Left ventricle myocardium inferior (tissue), 1 donor: ENCODE measurements at regions not wholly inside any gene's neighbourhood (a gene's known extent, or its start where the extent isn't known, plus 50 kb on each side); places are given as distances from the start of the nearest gene placed in this dataset.
"Not testable (repeated sequence)": the region's sequence is repeated elsewhere in the genome, so short reads cannot be mapped to it uniquely, and the experiment has no call there.

Experiments used
- DNase-seq: peaks from one replicate; pipeline ENCODE4 v3.0.0-alpha.2; 2020
- H3K27ac ChIP-seq: fragments of 200-600 bp; replicated peaks from 2 replicates; pipeline ENCODE4 v1.8.0; 2021
- H3K27me3 ChIP-seq: fragments of 200-600 bp; 2 replicates; pipeline ENCODE4 v1.8.0; 2021; ENCODE audit warnings: low read depth
- H3K36me3 ChIP-seq: fragments of 200-600 bp; 2 replicates; pipeline ENCODE4 v1.8.0; 2021
- H3K4me1 ChIP-seq: fragments of 200-600 bp; 2 replicates; pipeline ENCODE4 v1.8.0; 2021
- H3K4me3 ChIP-seq: fragments of 200-600 bp; 2 replicates; pipeline ENCODE4 v1.8.0; 2021; ENCODE audit warnings: mild to moderate bottlenecking, moderate library complexity
- H3K9me3 ChIP-seq: fragments of 200-600 bp; replicated peaks from 2 replicates; pipeline ENCODE4 v1.8.0; 2021
- CTCF ChIP-seq: fragments of 200-600 bp; IDR thresholded peaks from 2 replicates; pipeline ENCODE4 v1.8.0; 2021; ENCODE audit warnings: antibody characterized with exemption, mild to moderate bottlenecking, borderline replicate concordance
- intact Hi-C: fragments of 100-400 bp; cut with micrococcal nuclease; formaldehyde crosslinking; loops from one replicate; pipeline ENCODE4 v1.11.0; 2022
- donor health status: DM: no; HTN: yes; CAD: no; lungs with severe emphysema.

GRCh38 chr14:27660683-27661082 is 1062.8 kb upstream of the NOVA1 start:
- peaks cover 89% of the 10 kb centered on the region for H3K9me3 ChIP-seq

GRCh38 chr14:27668531-27668930 is 1070.7 kb upstream of the NOVA1 start:
- intact Hi-C loops = no loop called here
- Histone ChIP-seq H3K36me3 (no peaks in the 10 kb centered on the region), H3K27ac (no peak overlapping the region), H3K4me1 (no peaks in the 10 kb centered on the region), H3K9me3 (peaks cover 31% of the 10 kb centered on the region), H3K27me3 (no peaks in the 10 kb centered on the region), H3K4me3 (no peak overlapping the region)
- no peak for DNase-seq
- TF ChIP-seq CTCF = no peak

More at GRCh38 chr14:27660683-27661082, 1062.8 kb upstream of the NOVA1 start:
- H3K27me3 ChIP-seq = no peaks in the 10 kb centered on the region
- no peak overlapping the region for H3K27ac ChIP-seq
- intact Hi-C loops = no loop called here
- TF ChIP-seq CTCF = no peak
- no peak overlapping the region for H3K4me3 ChIP-seq
- H3K36me3 ChIP-seq = no peaks in the 10 kb centered on the region
- H3K4me1 ChIP-seq = no peaks in the 10 kb centered on the region
- no peak for DNase-seq

- Histone ChIP-seq H3K36me3 (no peaks in the 10 kb centered on the region), H3K27me3 (no peaks in the 10 kb centered on the region), H3K9me3 (peaks cover 6% of the 10 kb centered on the region), H3K4me3 (no peak overlapping the region), H3K4me1 (no peaks in the 10 kb centered on the region), H3K27ac (no peak overlapping the region)
- intact Hi-C loops = no loop called here
- no peak for TF ChIP-seq CTCF
- DNase-seq = no peak
These were observed 1074.2 kb upstream of the NOVA1 start for GRCh38 chr14:27672047-27672446.

GRCh38 chr14:27672811-27673737 is 1075.2 kb upstream of the NOVA1 start:
- intact Hi-C loops, H3K27me3 ChIP-seq: not testable (repeated sequence)

GRCh38 chr14:27686137-27686536 is 1080.5 kb upstream of the FOXG1 start:
- Histone ChIP-seq H3K36me3 (no peaks in the 10 kb centered on the region), H3K4me3 (no peak overlapping the region), H3K27me3 (no peaks in the 10 kb centered on the region), H3K4me1 (no peaks in the 10 kb centered on the region), H3K27ac (no peak overlapping the region), H3K9me3 (peaks cover 7% of the 10 kb centered on the region)
- DNase-seq = no peak
- intact Hi-C loops = no loop called here
- TF ChIP-seq CTCF = no peak

More at GRCh38 chr14:27672811-27673737, 1075.2 kb upstream of the NOVA1 start:
- not testable (repeated sequence) for H3K27ac ChIP-seq, DNase-seq, H3K4me1 ChIP-seq, H3K36me3 ChIP-seq, H3K9me3 ChIP-seq, H3K4me3 ChIP-seq

- DNase-seq = no peak
- no peaks in the 10 kb centered on the region for H3K4me1 ChIP-seq
- H3K27me3 ChIP-seq = no peaks in the 10 kb centered on the region
- no peaks in the 10 kb centered on the region for H3K36me3 ChIP-seq
- intact Hi-C loops = no loop called here
- H3K9me3 ChIP-seq = no peaks in the 10 kb centered on the region
- no peak overlapping the region for H3K4me3 ChIP-seq
- no peak overlapping the region for H3K27ac ChIP-seq
- no peak for TF ChIP-seq CTCF
These were observed 1077.6 kb upstream of the FOXG1 start for GRCh38 chr14:27688841-27689444.
